ENCODE measurements at regions not wholly inside any gene's neighbourhood (a gene's known extent, or its start where the extent isn't known, plus 50 kb on each side); places are given as distances from the start of the nearest gene placed in this dataset.

DNA sequence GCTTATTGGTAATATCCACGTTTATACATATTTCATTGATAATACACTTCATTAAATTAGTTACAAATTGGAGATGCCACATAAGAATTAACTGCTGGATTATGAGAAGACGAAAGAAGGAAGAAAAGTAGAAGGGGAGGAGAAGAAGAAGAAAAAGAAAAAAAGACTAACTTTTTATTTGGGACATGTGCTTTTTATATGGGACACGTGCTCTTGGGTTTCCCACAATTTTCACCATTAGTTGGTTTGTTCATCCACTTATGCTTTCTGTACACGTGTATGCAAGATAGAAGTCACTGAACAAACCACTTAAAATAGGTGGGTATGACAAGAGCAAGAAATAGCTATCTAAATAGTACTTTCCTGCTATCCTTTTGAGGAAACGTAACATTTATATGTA, 98.6 kb downstream of the MRPS30 start:
- TF ChIP-seq EZH2 (IDR thresholded peaks at IDR 0.05; ENCODE audit: borderline replicate concordance, insufficient read depth, low read length, poor library complexity, severe bottlenecking) (no peak), RAD21 (conservative IDR thresholded peaks at IDR 0.05) (no peak), TAF1 (IDR thresholded peaks at IDR 0.05; ENCODE audit: low read depth) (no peak), MXI1 (conservative IDR thresholded peaks at IDR 0.05; ENCODE audit: poor library complexity, severe bottlenecking) (no peak), POLR2AphosphoS5 (IDR thresholded peaks at IDR 0.05) (no peak), SMC3 (conservative IDR thresholded peaks at IDR 0.05; ENCODE audit: poor library complexity) (no peak), EP300 (conservative IDR thresholded peaks at IDR 0.05; ENCODE audit: poor library complexity, severe bottlenecking) (no peak)
- TF ChIP-seq, protein P1, sequence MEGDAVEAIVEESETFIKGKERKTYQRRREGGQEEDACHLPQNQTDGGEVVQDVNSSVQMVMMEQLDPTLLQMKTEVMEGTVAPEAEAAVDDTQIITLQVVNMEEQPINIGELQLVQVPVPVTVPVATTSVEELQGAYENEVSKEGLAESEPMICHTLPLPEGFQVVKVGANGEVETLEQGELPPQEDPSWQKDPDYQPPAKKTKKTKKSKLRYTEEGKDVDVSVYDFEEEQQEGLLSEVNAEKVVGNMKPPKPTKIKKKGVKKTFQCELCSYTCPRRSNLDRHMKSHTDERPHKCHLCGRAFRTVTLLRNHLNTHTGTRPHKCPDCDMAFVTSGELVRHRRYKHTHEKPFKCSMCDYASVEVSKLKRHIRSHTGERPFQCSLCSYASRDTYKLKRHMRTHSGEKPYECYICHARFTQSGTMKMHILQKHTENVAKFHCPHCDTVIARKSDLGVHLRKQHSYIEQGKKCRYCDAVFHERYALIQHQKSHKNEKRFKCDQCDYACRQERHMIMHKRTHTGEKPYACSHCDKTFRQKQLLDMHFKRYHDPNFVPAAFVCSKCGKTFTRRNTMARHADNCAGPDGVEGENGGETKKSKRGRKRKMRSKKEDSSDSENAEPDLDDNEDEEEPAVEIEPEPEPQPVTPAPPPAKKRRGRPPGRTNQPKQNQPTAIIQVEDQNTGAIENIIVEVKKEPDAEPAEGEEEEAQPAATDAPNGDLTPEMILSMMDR (IDR thresholded peaks at IDR 0.05; ENCODE audit: poor library complexity, severe bottlenecking), result no peak
- TF ChIP-seq, protein P2, sequence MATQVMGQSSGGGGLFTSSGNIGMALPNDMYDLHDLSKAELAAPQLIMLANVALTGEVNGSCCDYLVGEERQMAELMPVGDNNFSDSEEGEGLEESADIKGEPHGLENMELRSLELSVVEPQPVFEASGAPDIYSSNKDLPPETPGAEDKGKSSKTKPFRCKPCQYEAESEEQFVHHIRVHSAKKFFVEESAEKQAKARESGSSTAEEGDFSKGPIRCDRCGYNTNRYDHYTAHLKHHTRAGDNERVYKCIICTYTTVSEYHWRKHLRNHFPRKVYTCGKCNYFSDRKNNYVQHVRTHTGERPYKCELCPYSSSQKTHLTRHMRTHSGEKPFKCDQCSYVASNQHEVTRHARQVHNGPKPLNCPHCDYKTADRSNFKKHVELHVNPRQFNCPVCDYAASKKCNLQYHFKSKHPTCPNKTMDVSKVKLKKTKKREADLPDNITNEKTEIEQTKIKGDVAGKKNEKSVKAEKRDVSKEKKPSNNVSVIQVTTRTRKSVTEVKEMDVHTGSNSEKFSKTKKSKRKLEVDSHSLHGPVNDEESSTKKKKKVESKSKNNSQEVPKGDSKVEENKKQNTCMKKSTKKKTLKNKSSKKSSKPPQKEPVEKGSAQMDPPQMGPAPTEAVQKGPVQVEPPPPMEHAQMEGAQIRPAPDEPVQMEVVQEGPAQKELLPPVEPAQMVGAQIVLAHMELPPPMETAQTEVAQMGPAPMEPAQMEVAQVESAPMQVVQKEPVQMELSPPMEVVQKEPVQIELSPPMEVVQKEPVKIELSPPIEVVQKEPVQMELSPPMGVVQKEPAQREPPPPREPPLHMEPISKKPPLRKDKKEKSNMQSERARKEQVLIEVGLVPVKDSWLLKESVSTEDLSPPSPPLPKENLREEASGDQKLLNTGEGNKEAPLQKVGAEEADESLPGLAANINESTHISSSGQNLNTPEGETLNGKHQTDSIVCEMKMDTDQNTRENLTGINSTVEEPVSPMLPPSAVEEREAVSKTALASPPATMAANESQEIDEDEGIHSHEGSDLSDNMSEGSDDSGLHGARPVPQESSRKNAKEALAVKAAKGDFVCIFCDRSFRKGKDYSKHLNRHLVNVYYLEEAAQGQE (IDR thresholded peaks at IDR 0.05; ENCODE audit: borderline replicate concordance), result no peak
